Suprapubic skin (tissue), 4 donors: ENCODE measurements at regions not wholly inside any gene's neighbourhood (a gene's known extent, or its start where the extent isn't known, plus 50 kb on each side); places are given as distances from the start of the nearest gene placed in this dataset.

ENCODE experiments used
- DNase-seq, 2 donors: peaks; one replicate each; pipeline ENCODE4 v3.0.0-alpha.2; 2019; ENCODE audit warnings: low spot score in 2 of 2
- H3K27ac ChIP-seq: fragments of 200-600 bp; sonication (generic); one replicate; pipeline ENCODE4 v1.5.1; 2019
- H3K27me3 ChIP-seq: fragments of 200-600 bp; sonication (generic); one replicate; pipeline ENCODE4 v1.5.1; 2019
- H3K36me3 ChIP-seq: fragments of 200-600 bp; sonication (generic); one replicate; pipeline ENCODE4 v1.5.1; 2019
- H3K4me1 ChIP-seq: fragments of 200-600 bp; sonication (generic); one replicate; pipeline ENCODE4 v1.5.1; 2019
- H3K4me3 ChIP-seq: fragments of 200-600 bp; sonication (generic); one replicate; pipeline ENCODE4 v1.5.1; 2019; ENCODE audit warnings: mild to moderate bottlenecking
- H3K9me3 ChIP-seq: fragments of 200-600 bp; sonication (generic); one replicate; pipeline ENCODE4 v1.5.1; 2019
- EP300 ChIP-seq: sonication (generic); formaldehyde crosslinking; IDR thresholded peaks from one replicate; pipeline ENCODE4 v1.6.1; 2017; ENCODE audit warnings: antibody characterized with exemption
- POLR2A ChIP-seq, 2 donors: fragments of 450-650 bp; IDR thresholded peaks; one replicate each; pipeline ENCODE4 v1.6.1; 2017; ENCODE audit warnings: antibody characterized with exemption in 2 of 2, mild to moderate bottlenecking in 2 of 2, moderate library complexity in 2 of 2
- POLR2AphosphoS5 ChIP-seq, 3 donors: sonication (generic); formaldehyde crosslinking; IDR thresholded peaks; one replicate each; pipeline ENCODE4 v1.6.1; 2017; ENCODE audit warnings: antibody characterized with exemption in 3 of 3
- WGBS: methylation state at CpG from one replicate; pipeline ENCODE4 v1.1.5; 2018; 5-methylcytosine and 5-hydroxymethylcytosine counted together
- TF ChIP-seq, protein P1 (sequence below), 2 donors: fragments of 200-600 bp in 1 of 2; fragments of 450-650 bp in 1 of 2; sonication (generic) in 1 of 2; IDR thresholded peaks; one replicate each; pipeline ENCODE4 v1.5.1; 2016 to 2019; ENCODE audit warnings: antibody characterized with exemption in 2 of 2, mild to moderate bottlenecking in 1 of 2, moderate library complexity in 1 of 2

DNA sequence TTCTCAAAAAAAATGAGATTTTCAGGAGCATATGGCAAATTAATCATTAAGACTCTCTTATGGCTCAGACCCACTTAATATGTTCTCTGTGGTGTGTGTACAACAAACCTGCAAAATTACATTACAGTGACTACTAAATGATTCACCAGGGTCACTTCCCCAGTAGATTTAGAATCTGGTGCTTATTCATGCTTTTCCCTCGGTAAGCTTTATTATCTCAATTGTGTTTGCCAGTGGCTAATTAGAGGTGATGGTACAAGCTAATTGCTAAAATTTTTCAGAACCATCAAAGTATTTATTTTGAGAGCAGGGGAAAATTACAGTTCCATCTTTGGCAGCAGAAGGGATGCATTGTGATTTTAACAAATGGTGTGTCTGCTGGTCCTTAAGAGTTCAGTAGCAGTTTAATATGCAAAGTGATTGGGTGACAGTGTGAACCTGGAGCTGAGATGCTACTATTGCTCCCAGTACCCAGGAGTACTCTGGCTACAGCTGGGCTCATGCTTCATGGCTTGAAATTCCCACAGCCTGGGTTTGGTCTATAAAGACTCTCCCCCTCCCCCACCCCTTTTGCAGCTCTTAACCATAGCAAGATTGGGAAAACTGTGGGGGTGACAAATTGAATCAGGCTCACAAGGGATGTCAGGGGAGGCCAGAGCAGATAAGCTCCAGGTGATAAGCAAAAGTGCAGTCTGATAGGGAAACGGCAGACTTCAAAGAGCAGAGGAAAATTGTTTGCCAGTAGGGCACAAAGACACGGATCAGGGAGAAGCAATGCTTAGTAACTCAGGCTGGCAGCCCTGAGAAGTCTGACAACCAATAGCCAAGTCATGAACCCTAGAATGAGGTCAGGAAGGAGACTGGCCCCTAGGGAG lies 92.8 kb upstream of the RAD23B start:
- Histone ChIP-seq H3K36me3 (no peaks in the 10 kb centered on the region), H3K9me3 (no peaks in the 10 kb centered on the region), H3K27me3 (no peaks in the 10 kb centered on the region), H3K27ac (no peak overlapping the region), H3K4me3 (no peak overlapping the region), H3K4me1 (peaks cover 2% of the 10 kb centered on the region)
- WGBS, result 50% methylated on average over 3 of the region's 3 CpGs
- DNase-seq, result no peak
- TF ChIP-seq POLR2A (IDR thresholded peaks at IDR 0.05) (no peak), EP300 (no peak), POLR2AphosphoS5 (IDR thresholded peaks at IDR 0.05) (no peak)
- TF ChIP-seq, protein P1, sequence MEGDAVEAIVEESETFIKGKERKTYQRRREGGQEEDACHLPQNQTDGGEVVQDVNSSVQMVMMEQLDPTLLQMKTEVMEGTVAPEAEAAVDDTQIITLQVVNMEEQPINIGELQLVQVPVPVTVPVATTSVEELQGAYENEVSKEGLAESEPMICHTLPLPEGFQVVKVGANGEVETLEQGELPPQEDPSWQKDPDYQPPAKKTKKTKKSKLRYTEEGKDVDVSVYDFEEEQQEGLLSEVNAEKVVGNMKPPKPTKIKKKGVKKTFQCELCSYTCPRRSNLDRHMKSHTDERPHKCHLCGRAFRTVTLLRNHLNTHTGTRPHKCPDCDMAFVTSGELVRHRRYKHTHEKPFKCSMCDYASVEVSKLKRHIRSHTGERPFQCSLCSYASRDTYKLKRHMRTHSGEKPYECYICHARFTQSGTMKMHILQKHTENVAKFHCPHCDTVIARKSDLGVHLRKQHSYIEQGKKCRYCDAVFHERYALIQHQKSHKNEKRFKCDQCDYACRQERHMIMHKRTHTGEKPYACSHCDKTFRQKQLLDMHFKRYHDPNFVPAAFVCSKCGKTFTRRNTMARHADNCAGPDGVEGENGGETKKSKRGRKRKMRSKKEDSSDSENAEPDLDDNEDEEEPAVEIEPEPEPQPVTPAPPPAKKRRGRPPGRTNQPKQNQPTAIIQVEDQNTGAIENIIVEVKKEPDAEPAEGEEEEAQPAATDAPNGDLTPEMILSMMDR (IDR thresholded peaks at IDR 0.05), result no peak

DNA sequence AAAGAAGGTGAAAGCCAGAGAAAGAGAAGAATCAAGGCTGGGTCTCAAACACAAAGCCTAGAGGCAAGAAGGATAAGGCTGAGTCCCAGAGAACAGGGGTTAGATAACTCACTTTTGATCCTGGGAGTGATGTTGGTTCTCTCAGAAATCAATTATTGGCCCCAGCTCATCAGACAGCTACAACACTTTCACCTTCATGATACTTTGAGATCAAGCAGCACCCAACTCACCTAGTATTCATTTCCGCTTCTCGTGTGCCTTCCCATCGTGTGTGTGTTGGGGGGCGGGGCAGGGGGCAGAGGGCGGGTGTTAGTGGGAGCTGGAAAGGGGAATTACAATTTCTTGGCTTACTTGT lies 92.2 kb upstream of the RAD23B start:
- Histone ChIP-seq H3K9me3 (no peaks in the 10 kb centered on the region), H3K27me3 (no peaks in the 10 kb centered on the region), H3K4me1 (peaks cover 2% of the 10 kb centered on the region), H3K4me3 (no peak overlapping the region), H3K27ac (no peak overlapping the region), H3K36me3 (no peaks in the 10 kb centered on the region)
- no peak for TF ChIP-seq POLR2AphosphoS5 (IDR thresholded peaks at IDR 0.05)
- TF ChIP-seq POLR2A (IDR thresholded peaks at IDR 0.05), result no peak
- TF ChIP-seq EP300, result no peak
- TF ChIP-seq, protein P1 (IDR thresholded peaks at IDR 0.05), result no peak
- 96% methylated on average over 5 of the region's 5 CpGs for WGBS
- DNase-seq, result no peak

- 69% methylated on average over 3 of the region's 3 CpGs for WGBS
- Histone ChIP-seq H3K4me1 (peaks cover 2% of the 10 kb centered on the region), H3K9me3 (no peaks in the 10 kb centered on the region), H3K27me3 (no peaks in the 10 kb centered on the region), H3K36me3 (no peaks in the 10 kb centered on the region), H3K4me3 (no peak overlapping the region), H3K27ac (no peak overlapping the region)
- no peak for DNase-seq
- TF ChIP-seq POLR2AphosphoS5 (IDR thresholded peaks at IDR 0.05) (no peak), POLR2A (IDR thresholded peaks at IDR 0.05) (no peak), EP300 (no peak)
- TF ChIP-seq, protein P1 (IDR thresholded peaks at IDR 0.05), result no peak
Measured at GRCh38 chr9:107193251-107193650, 89.8 kb upstream of the RAD23B start.

DNA sequence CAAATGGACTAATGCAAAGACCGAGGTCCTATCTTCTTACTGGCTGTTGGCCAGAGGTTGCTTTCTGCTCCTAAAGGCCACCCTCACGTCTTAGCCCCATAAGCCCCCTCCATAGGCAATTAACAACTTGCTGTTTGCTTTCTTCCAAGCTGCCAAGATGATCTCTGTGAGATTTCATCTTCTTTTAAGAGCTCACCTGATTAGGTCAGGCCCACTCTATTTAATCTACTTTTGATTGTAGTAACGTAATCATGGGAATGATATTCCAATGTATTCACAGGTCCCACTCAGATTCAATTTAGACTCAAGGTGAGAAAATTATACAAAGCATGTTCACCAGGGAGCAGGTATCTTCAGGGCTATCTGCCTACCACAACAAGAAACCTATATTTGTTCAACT lies 84.4 kb upstream of the RAD23B start:
- no peak for TF ChIP-seq EP300
- TF ChIP-seq, protein P1 (IDR thresholded peaks at IDR 0.05), result no peak
- no peak for TF ChIP-seq POLR2A (IDR thresholded peaks at IDR 0.05)
- no peak for TF ChIP-seq POLR2AphosphoS5 (IDR thresholded peaks at IDR 0.05)
- no peaks in the 10 kb centered on the region for H3K9me3 ChIP-seq
- 82% methylated on average over 3 of the region's 3 CpGs for WGBS
- H3K4me1 ChIP-seq, result no peaks in the 10 kb centered on the region
- H3K36me3 ChIP-seq, result no peaks in the 10 kb centered on the region
- no peak overlapping the region for H3K27ac ChIP-seq
- no peak overlapping the region for H3K4me3 ChIP-seq
- H3K27me3 ChIP-seq, result no peaks in the 10 kb centered on the region
- no peak for DNase-seq

GRCh38 chr9:107208121-107208520 lies 75.0 kb upstream of the RAD23B start:
- H3K4me3 ChIP-seq, result no peak overlapping the region

More at GRCh38 chr9:107208121-107208520, 75.0 kb upstream of the RAD23B start:
- Histone ChIP-seq H3K27ac (no peak overlapping the region), H3K27me3 (no peaks in the 10 kb centered on the region), H3K4me1 (no peaks in the 10 kb centered on the region), H3K9me3 (no peaks in the 10 kb centered on the region), H3K36me3 (no peaks in the 10 kb centered on the region)
- WGBS, result 74% methylated on average over 3 of the region's 3 CpGs
- TF ChIP-seq, protein P1 (IDR thresholded peaks at IDR 0.05), result no peak
- TF ChIP-seq EP300 (no peak), POLR2AphosphoS5 (IDR thresholded peaks at IDR 0.05) (no peak), POLR2A (IDR thresholded peaks at IDR 0.05) (no peak)
- DNase-seq, result no peak
